ENCODE measurements at regions not wholly inside any gene's neighbourhood (a gene's known extent, or its start where the extent isn't known, plus 50 kb on each side); places are given as distances from the start of the nearest gene placed in this dataset.

DNA sequence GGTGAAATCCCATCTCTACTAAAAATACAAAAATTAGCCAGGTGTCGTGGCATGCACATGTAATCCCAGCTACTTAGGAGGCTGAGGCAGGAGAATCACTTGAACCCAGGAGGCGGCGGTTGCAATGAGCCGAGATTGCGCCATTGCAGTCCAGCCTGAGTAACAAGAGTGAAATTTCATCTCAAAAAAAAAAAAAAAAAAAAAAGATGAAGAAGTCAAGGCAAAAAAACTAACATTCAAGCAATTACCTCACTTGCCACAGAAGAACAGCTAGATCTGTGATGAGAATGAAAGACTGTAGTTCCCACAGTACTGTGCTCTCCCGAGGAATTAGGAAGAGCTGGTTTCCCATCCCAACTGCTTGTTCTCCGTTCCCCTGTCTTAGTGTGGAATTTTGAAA lies 144.7 kb upstream of the ECI2 start:
- Histone ChIP-seq H3K27ac (ENCODE audit: low read length) (no peak overlapping the region), H3K4me2 (ENCODE audit: low read length) (no peak overlapping the region), H3K9me3 (ENCODE audit: low read length) (no peaks in the 10 kb centered on the region), H4K20me1 (ENCODE audit: insufficient read depth) (no peaks in the 10 kb centered on the region), H3K9me2 (ENCODE audit: insufficient read depth, low read length) (no peaks in the 10 kb centered on the region), H2AFZ (ENCODE audit: low read depth, low read length) (no peak overlapping the region), H3K9ac (ENCODE audit: low read length) (no peak overlapping the region), H3K4me3 (ENCODE audit: low read length) (no peak overlapping the region), H3K79me2 (replicated peaks; ENCODE audit: insufficient read depth, low read length) (no peaks in the 10 kb centered on the region), H3F3A (ENCODE audit: insufficient read depth, low read length, poor library complexity, severe bottlenecking) (no peaks in the 10 kb centered on the region), H3K27me3 (ENCODE audit: insufficient read depth, low read depth, low read length) (no peaks in the 10 kb centered on the region), H3K36me3 (ENCODE audit: insufficient read depth, low read length) (no peaks in the 10 kb centered on the region)
- TF ChIP-seq MXI1 (conservative IDR thresholded peaks at IDR 0.05; ENCODE audit: poor library complexity, severe bottlenecking) (no peak), SMC3 (conservative IDR thresholded peaks at IDR 0.05; ENCODE audit: poor library complexity) (no peak), TAF1 (IDR thresholded peaks at IDR 0.05; ENCODE audit: low read depth) (no peak), EZH2 (IDR thresholded peaks at IDR 0.05; ENCODE audit: borderline replicate concordance, insufficient read depth, low read length, poor library complexity, severe bottlenecking) (no peak), CTCF (IDR thresholded peaks at IDR 0.05; ENCODE audit: poor library complexity, severe bottlenecking) (no peak), POLR2AphosphoS5 (IDR thresholded peaks at IDR 0.05) (no peak), EP300 (conservative IDR thresholded peaks at IDR 0.05; ENCODE audit: poor library complexity, severe bottlenecking) (no peak), RAD21 (conservative IDR thresholded peaks at IDR 0.05) (no peak)
- TF ChIP-seq, protein P1, sequence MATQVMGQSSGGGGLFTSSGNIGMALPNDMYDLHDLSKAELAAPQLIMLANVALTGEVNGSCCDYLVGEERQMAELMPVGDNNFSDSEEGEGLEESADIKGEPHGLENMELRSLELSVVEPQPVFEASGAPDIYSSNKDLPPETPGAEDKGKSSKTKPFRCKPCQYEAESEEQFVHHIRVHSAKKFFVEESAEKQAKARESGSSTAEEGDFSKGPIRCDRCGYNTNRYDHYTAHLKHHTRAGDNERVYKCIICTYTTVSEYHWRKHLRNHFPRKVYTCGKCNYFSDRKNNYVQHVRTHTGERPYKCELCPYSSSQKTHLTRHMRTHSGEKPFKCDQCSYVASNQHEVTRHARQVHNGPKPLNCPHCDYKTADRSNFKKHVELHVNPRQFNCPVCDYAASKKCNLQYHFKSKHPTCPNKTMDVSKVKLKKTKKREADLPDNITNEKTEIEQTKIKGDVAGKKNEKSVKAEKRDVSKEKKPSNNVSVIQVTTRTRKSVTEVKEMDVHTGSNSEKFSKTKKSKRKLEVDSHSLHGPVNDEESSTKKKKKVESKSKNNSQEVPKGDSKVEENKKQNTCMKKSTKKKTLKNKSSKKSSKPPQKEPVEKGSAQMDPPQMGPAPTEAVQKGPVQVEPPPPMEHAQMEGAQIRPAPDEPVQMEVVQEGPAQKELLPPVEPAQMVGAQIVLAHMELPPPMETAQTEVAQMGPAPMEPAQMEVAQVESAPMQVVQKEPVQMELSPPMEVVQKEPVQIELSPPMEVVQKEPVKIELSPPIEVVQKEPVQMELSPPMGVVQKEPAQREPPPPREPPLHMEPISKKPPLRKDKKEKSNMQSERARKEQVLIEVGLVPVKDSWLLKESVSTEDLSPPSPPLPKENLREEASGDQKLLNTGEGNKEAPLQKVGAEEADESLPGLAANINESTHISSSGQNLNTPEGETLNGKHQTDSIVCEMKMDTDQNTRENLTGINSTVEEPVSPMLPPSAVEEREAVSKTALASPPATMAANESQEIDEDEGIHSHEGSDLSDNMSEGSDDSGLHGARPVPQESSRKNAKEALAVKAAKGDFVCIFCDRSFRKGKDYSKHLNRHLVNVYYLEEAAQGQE (IDR thresholded peaks at IDR 0.05; ENCODE audit: borderline replicate concordance): no peak

DNA sequence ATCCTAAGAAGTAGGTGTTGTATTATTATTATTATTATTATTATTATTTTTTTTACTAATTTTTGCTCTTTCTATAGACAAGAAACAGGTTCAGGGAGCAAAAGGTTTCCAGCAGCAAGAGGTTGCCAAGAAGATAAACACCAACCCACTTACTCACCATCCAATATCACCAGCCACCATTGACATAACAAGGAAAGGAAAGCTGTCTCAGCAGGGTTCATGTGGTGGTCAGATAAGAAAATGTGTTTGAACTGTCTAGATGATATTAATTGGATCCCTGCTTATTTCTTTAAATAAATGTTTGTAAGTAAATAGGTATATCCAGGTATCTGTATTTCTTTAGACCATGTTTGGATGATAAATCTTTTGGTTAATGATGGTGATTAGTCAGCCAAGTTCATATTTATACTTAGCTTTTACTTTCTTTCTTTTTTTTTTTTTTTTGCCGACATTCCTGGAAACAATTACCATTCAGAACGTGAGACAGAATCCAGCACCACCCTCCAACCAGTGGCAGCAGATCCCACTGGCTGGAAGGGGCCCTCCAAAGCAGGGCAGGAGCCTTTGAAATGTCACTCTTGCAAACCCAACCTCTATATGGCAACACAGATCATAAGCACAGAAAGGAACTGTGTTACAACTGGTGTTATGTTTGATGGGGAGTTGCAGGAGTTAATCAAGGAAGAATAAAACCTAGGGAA lies 139.2 kb upstream of the ECI2 start:
- TF ChIP-seq CTCF (IDR thresholded peaks at IDR 0.05; ENCODE audit: poor library complexity, severe bottlenecking) (no peak), TAF1 (IDR thresholded peaks at IDR 0.05; ENCODE audit: low read depth) (no peak), EZH2 (IDR thresholded peaks at IDR 0.05; ENCODE audit: borderline replicate concordance, insufficient read depth, low read length, poor library complexity, severe bottlenecking) (no peak), POLR2AphosphoS5 (IDR thresholded peaks at IDR 0.05) (no peak), MXI1 (conservative IDR thresholded peaks at IDR 0.05; ENCODE audit: poor library complexity, severe bottlenecking) (no peak), SMC3 (conservative IDR thresholded peaks at IDR 0.05; ENCODE audit: poor library complexity) (no peak), RAD21 (conservative IDR thresholded peaks at IDR 0.05) (no peak), EP300 (conservative IDR thresholded peaks at IDR 0.05; ENCODE audit: poor library complexity, severe bottlenecking) (no peak)
- TF ChIP-seq, protein P1 (IDR thresholded peaks at IDR 0.05; ENCODE audit: borderline replicate concordance): no peak
- Histone ChIP-seq H3K9me3 (ENCODE audit: low read length) (no peaks in the 10 kb centered on the region), H3K27me3 (ENCODE audit: insufficient read depth, low read depth, low read length) (no peaks in the 10 kb centered on the region), H3F3A (ENCODE audit: insufficient read depth, low read length, poor library complexity, severe bottlenecking) (no peaks in the 10 kb centered on the region), H2AFZ (ENCODE audit: low read depth, low read length) (no peak overlapping the region), H3K27ac (ENCODE audit: low read length) (no peak overlapping the region), H3K9me2 (ENCODE audit: insufficient read depth, low read length) (no peaks in the 10 kb centered on the region), H3K4me3 (ENCODE audit: low read length) (no peak overlapping the region), H3K9ac (ENCODE audit: low read length) (no peak overlapping the region), H3K79me2 (replicated peaks; ENCODE audit: insufficient read depth, low read length) (no peaks in the 10 kb centered on the region), H3K36me3 (ENCODE audit: insufficient read depth, low read length) (no peaks in the 10 kb centered on the region), H3K4me2 (ENCODE audit: low read length) (no peak overlapping the region), H4K20me1 (ENCODE audit: insufficient read depth) (no peaks in the 10 kb centered on the region)
